Fibroblast of pulmonary artery (primary cell): ENCODE measurements at regions not wholly inside any gene's neighbourhood (a gene's known extent, or its start where the extent isn't known, plus 50 kb on each side); places are given as distances from the start of the nearest gene placed in this dataset.

Experiments used
- DNase-seq: peaks from one replicate; pipeline ENCODE4 v3.0.0-alpha.2; 2010; ENCODE audit warnings: low read depth
- H3K4me3 ChIP-seq: replicated peaks from 2 replicates; pipeline ENCODE4 v1.5.1; 2011; ENCODE audit warnings: low read depth, mild to moderate bottlenecking, control low read depth, low read length, moderate library complexity
- CTCF ChIP-seq: IDR thresholded peaks from 2 replicates; pipeline ENCODE4 v1.5.1; 2011; ENCODE audit warnings: mild to moderate bottlenecking, control low read depth, low read length, inconsistent platforms; ENCODE audit errors: missing control alignments

GRCh38 chr6:19107468-19107867, 720.3 kb downstream of the RNF144B start:
- DNase-seq, result no peak
- TF ChIP-seq CTCF, result no peak
- no peak overlapping the region for H3K4me3 ChIP-seq

- DNase-seq, result no peak
- H3K4me3 ChIP-seq, result no peak overlapping the region
- TF ChIP-seq CTCF, result no peak
Observed at GRCh38 chr6:19121521-19121920, 715.6 kb upstream of the ID4 start.

GRCh38 chr6:19127081-19127480, 710.1 kb upstream of the ID4 start:
- H3K4me3 ChIP-seq, result no peak overlapping the region
- no peak for DNase-seq
- no peak for TF ChIP-seq CTCF

GRCh38 chr6:19128701-19129100, 708.5 kb upstream of the ID4 start:
- H3K4me3 ChIP-seq, result no peak overlapping the region
- no peak for TF ChIP-seq CTCF
- DNase-seq, result no peak

GRCh38 chr6:19135706-19136105, 701.5 kb upstream of the ID4 start:
- H3K4me3 ChIP-seq, result no peak overlapping the region
- no peak for TF ChIP-seq CTCF
- DNase-seq, result no peak

- no peak for DNase-seq
- H3K4me3 ChIP-seq, result no peak overlapping the region
- no peak for TF ChIP-seq CTCF
Observed at GRCh38 chr6:19137505-19137904, 699.7 kb upstream of the ID4 start.

GRCh38 chr6:19142275-19142674, 694.9 kb upstream of the ID4 start:
- DNase-seq, result no peak
- no peak for TF ChIP-seq CTCF
- no peak overlapping the region for H3K4me3 ChIP-seq
